ENCODE measurements at regions not wholly inside any gene's neighbourhood (a gene's known extent, or its start where the extent isn't known, plus 50 kb on each side); places are given as distances from the start of the nearest gene placed in this dataset.

GRCh38 chr16:65522412-65522811 lies 400.5 kb upstream of the CDH11 start:
- DNase-seq (ENCODE audit: low read depth, low spot score): no peak

- DNase-seq (ENCODE audit: low read depth, low spot score): peak; percentile 40
Observed at GRCh38 chr16:65521633-65522328, 399.9 kb upstream of the CDH11 start.

- no peak for DNase-seq (ENCODE audit: low read depth, low spot score)
Observed at GRCh38 chr16:65519402-65519801, 397.5 kb upstream of the CDH11 start.

- DNase-seq (ENCODE audit: low read depth, low spot score): no peak
Observed at GRCh38 chr16:65515193-65515592, 393.3 kb upstream of the CDH11 start.

GRCh38 chr16:65510850-65511249 lies 389.0 kb upstream of the CDH11 start:
- DNase-seq (ENCODE audit: low read depth, low spot score): peak; percentile 74

- no peak for DNase-seq (ENCODE audit: low read depth, low spot score)
Observed at GRCh38 chr16:65510241-65510640, 388.4 kb upstream of the CDH11 start.

- DNase-seq (ENCODE audit: low read depth, low spot score): no peak
Observed at GRCh38 chr16:65509172-65509571, 387.3 kb upstream of the CDH11 start.

GRCh38 chr16:65500919-65501318 lies 379.1 kb upstream of the CDH11 start:
- DNase-seq (ENCODE audit: low read depth, low spot score): no peak

GRCh38 chr16:65500007-65500406 lies 378.1 kb upstream of the CDH11 start:
- no peak for DNase-seq (ENCODE audit: low read depth, low spot score)

- DNase-seq (ENCODE audit: low read depth, low spot score): no peak
Observed at GRCh38 chr16:65499566-65499965, 377.7 kb upstream of the CDH11 start.

- no peak for DNase-seq (ENCODE audit: low read depth, low spot score)
Observed at GRCh38 chr16:65497571-65497970, 375.7 kb upstream of the CDH11 start.

- DNase-seq (ENCODE audit: low read depth, low spot score): no peak
Observed at GRCh38 chr16:65495106-65495505, 373.2 kb upstream of the CDH11 start.

GRCh38 chr16:65494609-65495008 lies 372.7 kb upstream of the CDH11 start:
- no peak for DNase-seq (ENCODE audit: low read depth, low spot score)

- no peak for DNase-seq (ENCODE audit: low read depth, low spot score)
Observed at GRCh38 chr16:65494080-65494479, 372.2 kb upstream of the CDH11 start.

GRCh38 chr16:65490286-65490685 lies 368.4 kb upstream of the CDH11 start:
- DNase-seq (ENCODE audit: low read depth, low spot score): no peak

- DNase-seq (ENCODE audit: low read depth, low spot score): no peak
Observed at GRCh38 chr16:65489531-65490023, 367.7 kb upstream of the CDH11 start.

- DNase-seq (ENCODE audit: low read depth, low spot score): no peak
Observed at GRCh38 chr16:65487231-65487630, 365.4 kb upstream of the CDH11 start.

- DNase-seq (ENCODE audit: low read depth, low spot score): no peak
Observed at GRCh38 chr16:65481956-65482355, 360.1 kb upstream of the CDH11 start.

- peak; percentile 37 for DNase-seq (ENCODE audit: low read depth, low spot score)
Observed at GRCh38 chr16:65480281-65481091, 358.6 kb upstream of the CDH11 start.

GRCh38 chr16:65476448-65476955 lies 354.6 kb upstream of the CDH11 start:
- no peak for DNase-seq (ENCODE audit: low read depth, low spot score)

- DNase-seq (ENCODE audit: low read depth, low spot score): no peak
Observed at GRCh38 chr16:65473699-65474098, 351.8 kb upstream of the CDH11 start.

GRCh38 chr16:65469116-65469515 lies 347.3 kb upstream of the CDH11 start:
- no peak for DNase-seq (ENCODE audit: low read depth, low spot score)

- DNase-seq (ENCODE audit: low read depth, low spot score): no peak
Observed at GRCh38 chr16:65468133-65468532, 346.3 kb upstream of the CDH11 start.

Data from ELF-1 (cell line).